ENCODE measurements at regions not wholly inside any gene's neighbourhood (a gene's known extent, or its start where the extent isn't known, plus 50 kb on each side); places are given as distances from the start of the nearest gene placed in this dataset.

DNA sequence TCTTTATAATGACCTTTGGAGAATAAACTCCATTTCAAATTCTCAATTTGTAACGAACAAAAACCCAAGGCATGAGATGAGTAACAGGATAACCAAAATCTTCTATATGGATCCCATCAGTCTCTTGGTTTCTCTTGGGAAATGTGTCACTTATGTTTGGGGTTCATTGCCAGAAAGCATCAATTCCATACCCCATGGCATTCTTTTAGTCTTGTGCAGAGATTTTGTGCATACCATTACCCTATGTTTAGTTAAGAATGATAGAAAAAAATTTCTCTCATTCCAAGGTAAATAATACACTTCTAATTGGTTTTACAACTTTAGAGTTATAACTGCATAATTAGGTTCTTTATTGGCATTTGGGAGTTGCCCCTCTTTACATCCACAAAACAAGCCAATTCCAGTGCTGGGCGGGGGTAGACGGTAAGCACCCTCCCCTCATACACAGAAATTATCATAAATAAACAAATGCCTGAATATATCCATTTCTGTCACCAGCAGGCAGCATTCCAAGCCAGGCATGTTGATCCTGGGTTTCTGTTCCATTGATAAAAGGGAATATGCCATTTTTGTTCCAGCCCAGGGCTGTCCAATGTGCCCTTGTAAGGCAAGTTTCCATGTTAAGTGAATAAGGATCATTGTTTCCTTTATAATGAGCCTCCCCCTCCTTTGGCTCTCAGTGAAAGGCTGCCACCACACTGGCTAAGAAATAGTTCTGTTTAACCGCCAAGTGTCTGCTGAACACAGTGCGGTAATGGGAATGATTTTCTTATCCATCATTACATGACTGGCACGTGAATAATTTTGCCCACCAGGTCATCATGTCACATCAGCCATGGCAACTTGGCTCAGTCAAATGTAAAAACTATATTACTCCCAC, 680.1 kb upstream of the ZEB2 start:
- TF ChIP-seq, protein P1, sequence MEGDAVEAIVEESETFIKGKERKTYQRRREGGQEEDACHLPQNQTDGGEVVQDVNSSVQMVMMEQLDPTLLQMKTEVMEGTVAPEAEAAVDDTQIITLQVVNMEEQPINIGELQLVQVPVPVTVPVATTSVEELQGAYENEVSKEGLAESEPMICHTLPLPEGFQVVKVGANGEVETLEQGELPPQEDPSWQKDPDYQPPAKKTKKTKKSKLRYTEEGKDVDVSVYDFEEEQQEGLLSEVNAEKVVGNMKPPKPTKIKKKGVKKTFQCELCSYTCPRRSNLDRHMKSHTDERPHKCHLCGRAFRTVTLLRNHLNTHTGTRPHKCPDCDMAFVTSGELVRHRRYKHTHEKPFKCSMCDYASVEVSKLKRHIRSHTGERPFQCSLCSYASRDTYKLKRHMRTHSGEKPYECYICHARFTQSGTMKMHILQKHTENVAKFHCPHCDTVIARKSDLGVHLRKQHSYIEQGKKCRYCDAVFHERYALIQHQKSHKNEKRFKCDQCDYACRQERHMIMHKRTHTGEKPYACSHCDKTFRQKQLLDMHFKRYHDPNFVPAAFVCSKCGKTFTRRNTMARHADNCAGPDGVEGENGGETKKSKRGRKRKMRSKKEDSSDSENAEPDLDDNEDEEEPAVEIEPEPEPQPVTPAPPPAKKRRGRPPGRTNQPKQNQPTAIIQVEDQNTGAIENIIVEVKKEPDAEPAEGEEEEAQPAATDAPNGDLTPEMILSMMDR (IDR thresholded peaks at IDR 0.05): no peak
- TF ChIP-seq POLR2AphosphoS5 (IDR thresholded peaks at IDR 0.05): no peak
- no peak for TF ChIP-seq EP300 (IDR thresholded peaks at IDR 0.05)

All from suprapubic skin (tissue), 4 donors.